Mammary epithelial cell (primary cell): ENCODE measurements at regions not wholly inside any gene's neighbourhood (a gene's known extent, or its start where the extent isn't known, plus 50 kb on each side); places are given as distances from the start of the nearest gene placed in this dataset.

Experiments
- CTCF ChIP-seq, 2 donors: IDR thresholded peaks in 1 of 2; conservative IDR thresholded peaks in 1 of 2; 2 replicates each; pipeline ENCODE4 v1.5.1; 2011 to 2012; ENCODE audit warnings: inconsistent platforms in 2 of 2, low read length in 2 of 2, mild to moderate bottlenecking in 2 of 2, control low read depth in 1 of 2, low read depth in 1 of 2; ENCODE audit not compliant: insufficient read depth in 1 of 2; ENCODE audit errors: extremely low read depth in 1 of 2
- EZH2 ChIP-seq: IDR thresholded peaks from 2 replicates; pipeline ENCODE4 v1.6.1; 2012; ENCODE audit warnings: low read length, inconsistent platforms, borderline replicate concordance

GRCh38 chr16:51697454-51697853, 546.4 kb upstream of the SALL1 start:
- TF ChIP-seq CTCF (conservative IDR thresholded peaks at IDR 0.05 in 1 of 2, IDR thresholded peaks at IDR 0.05 in 1 of 2; ENCODE audit: extremely low read depth in 1 of 2, insufficient read depth in 1 of 2, low read depth in 1 of 2, low read length in 2 of 2) (no peak), EZH2 (no peak)
